NCI-H2196 (cell line): ENCODE measurements at regions not wholly inside any gene's neighbourhood (a gene's known extent, or its start where the extent isn't known, plus 50 kb on each side); places are given as distances from the start of the nearest gene placed in this dataset.
"Not testable (repeated sequence)": the region's sequence is repeated elsewhere in the genome, so short reads cannot be mapped to it uniquely, and the experiment has no call there.

Experiments used
- DNase-seq: peaks from one replicate; lab custom pipeline; 2025; ENCODE audit not compliant: unreplicated experiment; lab: John Stamatoyannopoulos, UW

DNA sequence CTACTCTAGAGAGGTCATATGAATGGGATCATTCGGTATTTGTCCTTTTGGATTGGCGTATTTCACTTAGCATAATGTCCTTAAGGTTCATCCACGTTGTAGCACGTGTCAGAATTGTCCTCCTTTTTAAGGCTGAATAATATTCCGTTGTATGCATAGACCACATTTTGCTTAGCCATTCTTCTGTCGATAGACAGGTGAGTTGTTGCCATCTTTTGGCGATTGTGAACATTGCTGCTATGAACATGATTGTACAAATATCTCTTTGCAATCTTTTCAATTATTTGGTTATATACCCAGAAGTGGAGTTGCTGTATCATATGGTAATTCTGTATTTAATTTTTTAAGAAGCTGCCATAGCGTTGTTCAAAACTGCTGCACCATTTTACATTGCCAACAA, 52.4 kb upstream of the GOLGA8J start:
- DNase-seq: no peak

GRCh38 chr15:30023798-30024295, 58.9 kb upstream of the GOLGA8J start:
- no peak for DNase-seq

DNA sequence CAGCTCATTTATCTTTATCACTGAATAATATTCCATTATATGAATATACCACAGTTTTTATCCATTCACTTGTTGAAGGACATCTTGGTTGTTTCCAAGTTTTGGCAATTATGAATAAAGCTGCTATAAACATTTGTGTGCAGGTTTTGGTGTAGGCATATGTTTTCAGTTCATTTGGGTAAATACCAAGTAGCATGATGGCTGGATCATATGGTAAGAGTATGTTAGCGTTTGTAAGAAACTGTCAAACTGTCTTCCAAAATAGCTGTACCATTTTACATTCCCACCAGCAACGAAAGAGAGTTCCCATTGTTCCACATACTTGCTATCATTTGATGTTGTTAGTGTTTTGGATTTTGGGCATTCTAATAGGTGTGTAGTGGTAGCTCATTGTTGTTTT, 72.0 kb upstream of the GOLGA8J start:
- no peak for DNase-seq

DNA sequence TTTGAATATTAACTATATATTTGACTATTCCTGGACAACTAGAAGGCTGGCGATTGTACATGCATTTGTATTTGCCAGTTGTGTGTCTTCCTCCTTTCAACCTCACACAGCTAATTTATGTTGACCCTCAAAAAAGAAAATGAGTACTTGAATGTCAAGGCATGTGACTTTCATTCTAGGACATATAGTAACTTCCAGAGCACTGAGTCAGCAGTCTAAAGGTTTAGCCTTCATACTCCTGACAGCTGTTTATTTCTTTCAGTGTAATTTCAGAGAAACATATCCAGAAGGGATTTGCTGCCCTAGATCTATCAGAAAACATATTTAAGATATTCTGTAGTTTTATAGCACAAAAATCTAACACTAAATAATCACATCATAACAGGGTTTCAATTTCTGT, 74.6 kb upstream of the GOLGA8J start:
- no peak for DNase-seq

- no peak for DNase-seq
Observed at GRCh38 chr15:30001602-30002001, 81.2 kb upstream of the GOLGA8J start.

DNA sequence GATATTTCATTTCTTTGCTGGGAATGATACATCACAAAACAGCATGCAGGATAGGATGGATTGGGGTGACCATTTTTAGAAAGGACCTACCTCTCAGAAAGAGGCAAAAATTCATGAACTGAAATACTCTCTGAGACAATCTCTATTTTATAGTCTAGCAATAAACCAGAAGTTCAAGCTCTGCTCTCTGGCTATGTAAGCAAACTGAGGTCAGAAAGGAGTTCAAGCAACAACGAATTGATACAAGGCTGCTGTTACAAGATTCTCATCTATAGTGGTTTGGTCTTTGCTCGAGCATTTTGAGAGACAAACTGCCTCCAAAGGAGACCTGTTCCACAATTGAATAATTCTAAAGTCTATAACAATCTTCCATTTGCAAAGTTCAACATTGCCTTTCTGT, 84.7 kb upstream of the GOLGA8J start:
- DNase-seq: no peak

- no peak for DNase-seq
Observed at GRCh38 chr15:29997499-29997898, 85.3 kb upstream of the GOLGA8J start.

DNA sequence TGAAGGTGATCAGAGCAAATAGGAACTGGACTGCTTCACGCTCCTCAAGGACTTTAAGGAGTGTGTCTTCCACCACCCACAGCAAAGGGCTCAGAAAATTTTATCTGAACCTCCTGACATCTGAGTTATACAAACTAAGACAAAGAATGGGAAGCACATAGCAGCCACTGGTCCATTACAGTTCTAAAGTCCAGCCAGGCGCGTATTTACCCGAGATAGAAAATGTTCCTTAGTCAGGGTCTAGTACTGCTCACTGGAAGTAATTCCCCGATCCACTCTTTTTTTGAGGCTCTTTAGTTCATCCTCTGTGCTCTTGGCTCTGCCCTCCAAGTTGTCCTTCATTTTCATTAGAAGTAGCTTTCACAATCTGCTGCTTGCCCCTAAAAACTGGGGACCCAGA, 88.5 kb upstream of the GOLGA8J start:
- DNase-seq: no peak

DNA sequence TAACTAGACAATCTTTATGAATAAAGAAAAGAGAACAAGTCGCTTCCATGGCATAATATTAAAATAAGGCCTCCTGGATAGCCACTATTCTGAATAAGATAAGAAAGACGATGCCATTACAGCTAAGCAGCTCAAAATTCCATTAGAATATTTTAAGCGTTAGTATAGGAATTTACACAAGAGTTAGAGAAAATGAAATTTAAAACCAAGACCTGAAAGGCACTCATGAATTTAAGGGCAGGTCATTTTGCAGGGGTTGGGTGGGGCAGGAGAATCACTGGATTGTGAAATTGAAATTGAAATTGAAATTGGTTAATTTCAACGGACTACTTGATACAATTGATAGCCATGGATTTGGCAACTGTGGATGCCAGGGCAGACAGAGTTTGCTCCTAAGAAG, 91.8 kb upstream of the GOLGA8J start:
- no peak for DNase-seq

DNA sequence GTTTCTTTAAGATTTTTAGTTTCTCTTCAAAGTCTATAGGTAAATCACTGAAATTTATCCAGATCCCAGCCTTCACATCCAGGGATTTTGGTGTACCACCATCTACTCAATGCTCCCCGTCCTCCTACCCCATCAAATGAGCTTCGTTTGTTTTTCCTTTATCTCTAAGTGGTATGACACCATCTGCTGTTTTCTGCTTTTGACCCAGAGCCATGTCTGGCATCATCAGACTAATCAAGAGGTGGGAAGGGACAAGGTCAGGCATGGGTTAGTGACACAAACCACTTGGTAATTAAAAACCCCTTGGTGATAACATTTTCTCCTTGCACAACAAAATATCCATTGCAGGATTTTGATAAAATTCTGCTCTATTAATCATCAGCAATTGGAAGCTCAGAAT, 92.7 kb upstream of the GOLGA8J start:
- no peak for DNase-seq

- no peak for DNase-seq
Observed at GRCh38 chr15:29988701-29989100, 94.1 kb upstream of the GOLGA8J start.

GRCh38 chr15:29986946-29987345, 95.8 kb upstream of the GOLGA8J start:
- DNase-seq: no peak

DNA sequence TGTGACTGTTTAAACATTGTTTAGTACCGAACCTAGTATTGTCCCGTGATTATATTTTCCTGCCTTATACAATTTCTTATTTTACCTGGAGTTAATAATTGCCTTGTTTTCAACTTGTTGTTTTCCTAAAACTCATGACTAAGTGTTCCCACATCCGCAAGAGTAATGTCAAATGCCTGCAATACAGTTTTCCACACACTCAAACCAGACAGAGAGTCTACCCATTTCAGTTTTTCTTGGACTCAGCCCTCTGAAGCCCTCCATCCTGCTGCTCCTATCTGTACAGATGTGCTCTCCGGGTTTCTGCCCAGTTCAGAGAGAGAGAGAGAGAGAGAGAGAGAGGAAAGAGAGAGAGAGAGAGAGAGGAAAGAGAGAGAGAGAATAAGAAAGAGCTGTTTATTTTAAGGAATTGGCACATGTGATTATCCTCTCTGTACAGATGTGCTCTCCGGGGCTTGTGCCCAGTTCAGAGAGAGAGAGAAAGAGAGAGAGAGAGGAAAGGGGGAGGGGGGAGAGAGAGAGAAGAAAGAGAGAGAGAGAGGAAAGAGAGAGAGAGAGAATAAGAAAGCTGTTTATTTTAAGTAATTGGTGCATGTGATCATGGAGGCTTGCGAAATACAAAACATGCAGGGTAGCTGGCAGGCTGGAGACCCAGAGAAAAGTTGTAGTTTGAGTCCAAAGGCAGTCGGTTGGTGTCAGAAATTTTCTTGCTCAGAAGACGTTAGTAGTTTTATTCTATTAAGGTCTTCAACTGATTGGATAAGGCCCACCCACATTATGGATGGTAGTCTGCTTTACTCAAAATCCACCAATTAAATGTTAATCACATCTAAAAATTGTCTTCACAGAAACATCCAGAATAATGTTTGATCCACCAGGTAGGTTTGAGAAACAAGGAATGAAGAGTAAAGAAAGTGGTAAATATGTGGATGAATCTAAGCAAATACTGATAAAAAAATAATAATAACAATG, 104.1 kb upstream of the GOLGA8J start:
- DNase-seq: no peak

GRCh38 chr15:29974056-29974455, 108.7 kb upstream of the GOLGA8J start:
- not testable (repeated sequence) for DNase-seq

GRCh38 chr15:29972051-29972450, 110.7 kb upstream of the GOLGA8J start:
- no peak for DNase-seq

DNA sequence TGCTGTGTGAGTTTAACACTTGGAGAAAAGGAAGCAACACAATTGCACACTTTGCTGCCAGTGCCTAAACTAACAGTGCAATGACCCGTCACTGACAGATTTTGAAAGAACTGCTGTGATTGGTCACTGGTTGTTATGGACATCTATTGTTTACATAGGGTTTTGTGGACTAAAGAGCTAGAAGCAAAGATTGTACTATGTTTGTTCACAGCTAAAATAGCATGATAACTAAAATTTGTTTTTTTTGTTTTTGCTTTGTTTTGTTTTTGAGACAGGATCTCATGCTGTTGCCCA, 112.4 kb upstream of the GOLGA8J start:
- no peak for DNase-seq

GRCh38 chr15:29969562-29970401, 113.0 kb upstream of the GOLGA8J start:
- no peak for DNase-seq

DNA sequence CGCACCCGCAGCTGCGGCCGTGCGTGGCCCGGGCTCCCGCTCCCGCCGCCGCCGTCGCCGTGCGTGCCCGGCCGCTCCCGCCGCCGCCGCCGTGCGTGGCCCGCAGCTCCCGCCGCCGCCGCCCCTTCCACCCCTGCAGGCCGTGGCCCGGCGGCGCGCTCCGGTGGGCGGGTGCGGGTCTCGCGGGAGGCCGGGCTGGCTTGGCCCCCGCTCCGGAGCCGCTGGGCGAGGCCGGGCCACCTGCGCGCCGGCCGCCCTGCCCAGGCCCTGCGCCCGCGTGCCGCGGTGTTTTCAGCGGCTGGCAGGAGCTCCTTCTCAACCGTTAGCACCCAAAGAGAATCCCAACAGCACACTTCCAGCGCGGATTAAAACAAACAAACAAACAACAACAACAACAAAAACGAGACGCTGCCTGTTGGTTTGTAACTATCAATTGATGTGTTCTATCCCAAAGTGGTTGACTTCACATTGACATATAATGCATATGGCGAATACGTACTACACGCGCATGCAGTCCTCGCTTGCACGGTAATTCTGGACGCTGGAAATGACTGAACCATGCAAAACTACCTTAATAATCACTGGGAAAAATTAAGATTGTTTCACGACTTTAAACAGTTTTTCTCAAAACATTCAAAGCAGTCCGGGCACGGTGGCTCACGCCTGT, 113.7 kb upstream of the GOLGA8J start:
- no peak for DNase-seq

GRCh38 chr15:29968099-29968894, 114.5 kb upstream of the GOLGA8J start:
- DNase-seq: no peak

- no peak for DNase-seq
Observed at GRCh38 chr15:29962407-29962806, 120.3 kb upstream of the GOLGA8J start.
